NCI-H1105 (cell line): ENCODE measurements at regions not wholly inside any gene's neighbourhood (a gene's known extent, or its start where the extent isn't known, plus 50 kb on each side); places are given as distances from the start of the nearest gene placed in this dataset.
"Not testable (repeated sequence)": the region's sequence is repeated elsewhere in the genome, so short reads cannot be mapped to it uniquely, and the experiment has no call there.

Experiments
- DNase-seq: peaks from one replicate; lab custom pipeline; 2025; lab: John Stamatoyannopoulos, UW

GRCh38 chr5:30150231-30150630, 1043.3 kb upstream of the CDH6 start:
- DNase-seq: no peak

DNA sequence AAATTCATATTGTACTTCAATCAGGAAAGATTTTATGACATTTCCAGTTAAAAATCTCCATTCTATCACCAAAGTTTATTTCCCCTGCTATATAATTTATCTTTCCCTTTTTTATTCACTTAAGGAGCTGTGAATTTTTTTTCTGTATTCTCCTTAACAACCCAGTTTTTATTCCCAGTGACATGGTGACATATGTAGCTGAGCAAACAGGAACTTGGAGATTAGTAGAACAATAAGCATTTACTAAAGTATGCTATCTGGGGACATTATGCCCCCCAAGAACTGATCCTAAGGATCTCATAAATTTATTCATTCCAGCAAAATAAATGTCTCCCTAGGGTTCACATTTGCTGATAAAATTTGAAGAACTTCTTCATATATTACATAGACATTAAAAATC, 1044.0 kb upstream of the CDH6 start:
- no peak for DNase-seq

GRCh38 chr5:30147976-30148375, 1045.5 kb upstream of the CDH6 start:
- DNase-seq: no peak

GRCh38 chr5:30144059-30144458, 1049.4 kb upstream of the CDH6 start:
- not testable (repeated sequence) for DNase-seq

DNA sequence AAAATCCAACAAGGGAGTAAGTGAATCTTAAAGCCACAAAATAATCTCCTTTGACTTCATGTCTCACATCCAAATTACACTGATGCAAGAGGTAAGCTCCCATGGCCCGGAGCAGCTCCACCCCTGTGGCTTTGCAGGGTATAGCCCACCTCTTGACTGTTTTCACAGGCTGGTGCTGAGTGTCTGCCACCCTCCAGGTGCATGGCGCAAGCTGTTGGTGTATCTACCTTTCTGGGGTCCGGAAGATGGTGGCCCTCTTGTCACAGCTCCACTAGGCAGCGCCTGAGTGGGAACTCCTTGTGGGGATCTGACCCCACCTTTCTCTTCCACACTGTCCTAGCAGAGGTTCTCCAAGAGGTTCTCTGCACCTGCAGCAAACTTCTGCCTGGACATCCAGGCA, 1051.1 kb upstream of the CDH6 start:
- DNase-seq: no peak

DNA sequence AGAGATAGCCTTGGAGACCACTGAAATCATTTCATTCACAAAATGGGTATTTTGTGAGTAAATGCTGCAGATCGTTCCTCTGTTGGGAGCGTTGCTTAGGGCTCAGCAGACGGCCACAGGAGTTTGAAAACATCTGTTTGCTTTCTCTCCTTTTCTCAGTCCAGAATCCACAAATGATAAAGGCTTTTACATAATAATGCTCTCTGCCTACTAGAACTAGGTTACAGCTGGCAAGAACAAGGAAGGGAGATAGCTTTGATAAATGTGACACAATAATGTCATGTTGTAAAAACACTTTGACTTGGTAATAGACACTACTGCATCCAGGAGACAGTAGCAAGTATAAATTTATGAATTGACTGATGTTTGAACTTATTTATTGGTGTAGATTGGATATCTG, 1072.4 kb upstream of the CDH6 start:
- no peak for DNase-seq

DNA sequence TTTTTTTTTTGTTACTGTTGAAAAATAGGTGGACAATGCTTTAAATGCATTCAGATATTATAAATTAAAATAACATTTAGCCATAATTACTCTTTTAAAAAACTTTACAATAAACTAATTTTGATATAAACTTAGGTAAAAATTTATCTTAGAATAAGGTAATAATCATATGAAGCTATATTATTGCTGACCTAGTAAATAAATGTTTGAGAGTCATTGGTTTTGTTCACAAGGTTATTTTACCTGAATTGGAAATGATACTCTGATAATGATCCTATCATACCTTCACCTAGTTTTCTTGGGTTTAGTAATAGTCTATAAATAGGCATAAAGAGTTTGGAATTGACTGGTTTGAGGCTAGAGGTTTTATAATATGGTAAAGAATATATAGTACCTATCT, 1076.4 kb upstream of the CDH6 start:
- no peak for DNase-seq

DNA sequence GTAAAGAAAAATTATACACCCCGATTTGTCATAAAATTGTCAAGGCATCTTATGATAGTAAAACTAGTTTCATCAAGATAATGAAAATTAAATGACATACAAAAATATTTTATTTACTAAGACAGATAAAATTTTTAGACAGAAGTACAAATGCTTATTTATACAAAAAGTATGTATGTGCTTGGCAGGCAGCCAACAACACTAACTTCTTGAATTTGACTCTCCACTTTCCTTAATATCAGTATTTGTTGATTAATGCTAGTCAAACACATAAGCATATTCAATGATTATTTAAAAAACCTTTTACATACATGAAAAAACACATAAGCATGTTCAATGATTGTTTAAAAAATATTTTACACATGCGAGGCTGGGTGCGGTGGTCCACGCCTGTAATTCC, 1079.9 kb upstream of the CDH6 start:
- no peak for DNase-seq

GRCh38 chr5:30112867-30113266, 1080.6 kb upstream of the CDH6 start:
- no peak for DNase-seq

DNA sequence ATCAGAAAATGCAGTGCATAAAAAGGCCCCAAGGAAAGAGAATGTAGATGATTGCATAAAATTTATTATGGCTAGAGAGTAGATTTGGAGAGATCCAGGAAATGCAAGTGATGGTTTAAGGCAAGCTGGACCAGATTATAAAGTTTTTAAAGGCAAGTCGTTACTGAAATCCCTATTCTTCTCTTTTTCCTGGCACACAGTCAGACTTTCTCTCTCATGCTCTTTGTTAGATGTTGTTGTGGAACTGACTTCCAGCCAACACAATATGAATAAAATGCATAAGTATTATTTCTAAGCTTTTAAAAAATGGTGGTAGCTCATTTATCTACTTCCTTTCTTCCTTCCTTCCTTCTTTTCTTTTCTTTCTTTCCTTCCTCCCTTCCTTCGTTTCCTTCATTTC, 1085.4 kb upstream of the CDH6 start:
- DNase-seq: no peak

DNA sequence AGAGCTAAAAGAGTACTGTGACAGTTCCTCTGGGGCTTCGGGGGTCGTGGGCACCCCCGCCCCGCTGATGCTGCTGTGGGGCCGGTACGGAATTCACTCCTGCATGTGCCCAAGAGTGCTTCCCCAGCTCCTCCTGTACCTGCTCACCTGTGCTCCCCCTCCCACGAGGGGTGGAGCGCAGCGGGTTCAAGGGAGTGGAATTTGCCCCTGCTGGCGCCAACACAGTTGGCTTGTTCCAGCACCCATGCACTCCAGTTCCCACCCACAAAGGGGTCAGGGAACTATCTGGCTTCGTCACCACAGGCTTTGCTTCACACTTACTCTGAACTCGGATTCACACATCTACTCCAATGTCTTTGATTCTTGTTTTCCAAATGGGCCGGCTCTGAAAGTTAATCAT, 1086.9 kb upstream of the CDH6 start:
- DNase-seq: no peak

DNA sequence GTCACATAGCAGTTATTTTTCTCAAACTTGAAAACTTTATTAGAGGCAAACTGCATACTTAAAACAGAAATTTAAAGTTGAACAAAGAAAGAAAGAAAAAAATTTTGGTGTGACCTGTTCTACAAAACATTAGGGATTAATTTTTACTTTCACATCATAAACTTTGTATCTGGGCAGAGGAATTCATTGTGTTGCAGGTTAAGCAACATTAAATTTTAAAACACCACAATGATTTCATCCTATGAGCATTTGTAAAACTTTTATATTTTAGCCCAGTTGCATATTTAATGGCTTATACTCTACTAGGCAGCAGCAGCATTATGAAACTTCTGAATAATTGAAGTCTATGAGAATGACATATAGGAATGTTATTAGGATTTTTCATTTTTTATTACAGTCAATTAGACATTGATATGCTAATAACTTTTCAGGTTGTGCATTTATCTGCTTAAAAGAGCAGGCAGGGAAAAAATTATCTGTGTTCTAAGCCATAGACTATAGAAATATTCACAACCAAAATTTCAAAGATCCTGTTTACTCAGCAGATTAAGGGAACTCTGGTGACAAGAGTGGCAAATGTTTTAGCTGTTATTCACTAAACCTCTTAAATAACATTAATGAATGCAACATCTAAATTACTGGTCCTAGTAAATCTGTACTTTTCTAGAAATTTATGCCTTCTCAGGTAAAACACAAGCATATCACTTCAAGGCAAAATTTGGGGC, 1088.5 kb upstream of the CDH6 start:
- DNase-seq: no peak

DNA sequence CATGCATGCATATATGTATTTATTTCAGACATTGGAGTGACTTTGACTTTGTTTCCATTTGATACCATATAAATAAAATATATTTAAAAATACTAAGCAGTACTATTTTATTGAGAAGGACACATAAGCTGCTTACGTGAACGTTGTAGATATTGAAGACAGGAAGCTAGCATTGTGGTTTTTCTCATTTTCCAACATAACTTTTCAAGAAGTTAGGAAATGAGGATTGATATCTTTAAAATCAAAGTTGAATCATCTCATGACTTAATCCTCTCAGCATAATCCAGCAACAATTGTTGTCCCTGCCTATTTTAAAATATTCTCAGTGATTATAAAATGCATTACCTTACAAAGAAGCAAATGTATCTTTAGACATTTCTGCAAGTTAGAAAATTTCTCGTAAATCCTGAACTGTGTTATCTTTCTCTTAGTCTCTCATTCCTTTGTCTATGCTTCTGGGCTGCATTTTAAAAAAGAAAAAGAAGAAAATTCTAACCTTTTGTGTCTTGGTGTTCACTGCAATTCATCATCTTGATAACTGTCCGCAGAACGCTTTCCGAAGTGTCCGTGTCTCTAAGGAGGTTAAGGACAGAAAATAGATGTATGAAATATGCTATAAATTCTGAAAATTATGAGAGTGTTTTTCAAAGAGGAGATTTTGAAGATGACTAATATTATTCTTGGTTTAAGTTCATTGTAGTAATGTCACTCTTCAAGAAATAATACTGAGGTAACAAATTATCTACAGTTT, 1089.9 kb upstream of the CDH6 start:
- no peak for DNase-seq

DNA sequence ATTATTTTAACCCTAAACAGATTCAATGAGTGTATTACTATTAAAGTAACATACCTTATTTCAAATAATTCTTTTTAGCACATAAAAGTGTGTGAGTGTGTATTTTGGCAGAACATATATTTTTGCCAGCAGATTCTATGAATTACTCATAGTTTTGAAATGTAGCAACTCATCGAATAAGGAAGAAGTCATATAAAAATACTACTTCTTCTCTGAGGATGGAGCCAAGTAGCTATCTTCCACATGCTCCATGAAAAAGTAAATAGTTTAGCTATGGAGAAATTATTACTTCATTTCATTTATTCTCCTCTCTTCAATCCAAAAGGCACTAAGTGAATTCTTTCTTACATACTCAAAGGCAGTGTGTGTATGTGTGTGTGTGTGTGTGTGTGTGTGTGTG, 1090.4 kb upstream of the CDH6 start:
- no peak for DNase-seq

GRCh38 chr5:30102185-30102584, 1091.3 kb upstream of the CDH6 start:
- DNase-seq: no peak

DNA sequence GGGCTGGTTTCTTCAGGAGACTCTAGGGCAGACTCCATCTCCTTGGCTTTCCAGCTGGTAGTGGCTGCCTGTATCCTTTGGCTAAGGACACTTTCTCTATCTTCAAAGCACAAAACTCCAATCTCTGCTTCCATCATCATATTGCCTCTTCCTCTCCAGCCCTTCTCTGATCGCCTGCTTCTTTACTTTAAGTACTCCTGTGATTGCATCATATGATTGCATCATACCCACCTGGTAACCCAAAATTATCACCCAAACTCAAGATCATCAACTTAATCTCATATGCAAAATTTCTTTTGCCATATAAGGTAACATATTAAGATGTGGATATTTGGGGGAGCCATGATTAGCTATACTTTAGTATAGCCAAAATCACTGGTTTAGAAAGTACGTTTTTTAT, 1092.6 kb upstream of the CDH6 start:
- DNase-seq: no peak

- no peak for DNase-seq
These were observed 1093.3 kb upstream of the CDH6 start for GRCh38 chr5:30100148-30100713.

DNA sequence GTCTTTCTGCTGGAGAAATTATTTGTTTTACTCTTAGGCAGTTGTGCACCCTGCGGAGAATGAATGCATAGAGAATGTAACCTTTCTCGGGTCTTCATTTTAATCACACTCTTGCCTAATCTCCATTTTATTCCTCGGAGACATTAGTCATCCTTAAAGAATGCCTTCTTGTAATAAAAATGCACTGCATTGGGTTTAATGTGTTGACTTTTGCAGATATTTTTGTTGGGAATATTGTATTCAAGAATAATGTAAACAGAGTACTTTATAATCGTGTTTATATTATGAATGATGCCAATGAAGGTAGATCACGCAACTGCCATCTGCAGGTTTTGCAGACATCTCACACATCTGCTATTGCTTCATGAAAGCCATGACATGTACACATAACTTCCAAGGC, 1093.9 kb upstream of the CDH6 start:
- no peak for DNase-seq

GRCh38 chr5:30098940-30099339, 1094.5 kb upstream of the CDH6 start:
- no peak for DNase-seq

GRCh38 chr5:30092548-30092947, 1100.9 kb upstream of the CDH6 start:
- DNase-seq: no peak

GRCh38 chr5:30069441-30070263, 1123.8 kb upstream of the CDH6 start:
- no peak for DNase-seq

DNA sequence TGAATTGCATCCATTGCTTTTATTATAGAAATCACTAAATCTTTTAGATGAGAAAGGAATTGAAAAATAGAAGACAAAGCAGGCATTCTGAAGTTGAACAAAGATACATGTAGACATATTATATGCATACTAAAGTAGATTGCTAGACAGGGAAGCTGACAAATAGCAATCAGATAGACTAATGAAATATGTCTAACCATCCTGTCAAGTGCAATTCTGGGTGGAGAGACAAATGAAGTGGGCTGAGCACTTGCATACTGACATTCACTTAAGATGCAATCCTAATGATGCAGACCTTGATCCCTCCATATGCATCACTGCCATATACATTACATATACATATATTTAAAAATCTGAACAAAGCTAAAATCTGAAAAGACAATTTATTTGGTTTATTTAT, 1130.0 kb upstream of the CDH6 start:
- no peak for DNase-seq

DNA sequence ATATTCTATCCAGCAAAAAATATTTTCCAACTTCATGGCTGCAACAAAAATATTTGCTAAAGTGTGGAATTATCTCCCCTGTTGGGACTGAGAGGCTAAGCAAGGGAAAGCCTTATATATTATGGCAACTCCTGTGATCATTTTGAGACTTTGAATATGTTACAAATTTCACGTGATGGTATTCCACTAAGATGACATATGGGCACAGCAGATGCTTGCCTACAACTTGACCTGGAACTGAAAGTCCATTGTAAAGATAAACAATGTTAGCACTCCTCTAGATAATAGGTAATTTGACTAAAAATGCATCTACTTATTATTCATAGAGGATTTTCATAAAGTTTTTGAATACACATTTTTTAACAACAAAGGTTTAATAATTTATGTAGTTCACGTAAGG, 1141.5 kb upstream of the CDH6 start:
- no peak for DNase-seq
